ENCODE measurements at regions not wholly inside any gene's neighbourhood (a gene's known extent, or its start where the extent isn't known, plus 50 kb on each side); places are given as distances from the start of the nearest gene placed in this dataset.

- Histone ChIP-seq H3K4me3 (ENCODE audit: low read depth, low read length) (no peak overlapping the region), H3K14ac (ENCODE audit: low read length) (no peak overlapping the region), H3K4me2 (ENCODE audit: low read length) (no peak overlapping the region), H3K36me3 (ENCODE audit: control insufficient read depth in 1 of 2, insufficient read depth in 2 of 2, low read length in 2 of 2) (no peaks in the 10 kb centered on the region), H2BK120ac (ENCODE audit: insufficient read depth, low read length, poor library complexity) (no peak overlapping the region), H2AK5ac (ENCODE audit: low read length) (no peak overlapping the region), H3K9me3 (ENCODE audit: insufficient read depth, low read depth, low read length) (no peaks in the 10 kb centered on the region), H2BK5ac (ENCODE audit: low read depth, low read length, poor library complexity) (no peak overlapping the region), H3K9ac (ENCODE audit: low read length) (no peak overlapping the region), H3K18ac (ENCODE audit: low read length) (no peak overlapping the region), H3K4me1 (ENCODE audit: control insufficient read depth in 1 of 2, insufficient read depth in 2 of 2, low read length in 2 of 2) (no peaks in the 10 kb centered on the region), H4K8ac (ENCODE audit: low read depth, low read length) (no peak overlapping the region), H4K91ac (ENCODE audit: low read depth, low read length) (no peak overlapping the region), H3K4ac (ENCODE audit: low read depth, low read length) (no peak overlapping the region), H3K23ac (ENCODE audit: low read length) (no peak overlapping the region), H2AFZ (ENCODE audit: insufficient read depth, low read length, poor library complexity) (no peak overlapping the region), H2BK12ac (ENCODE audit: low read length) (no peak overlapping the region), H3K27me3 (ENCODE audit: insufficient read depth, low read length) (no peaks in the 10 kb centered on the region), H3K79me2 (ENCODE audit: control insufficient read depth, insufficient read depth, low read length, poor library complexity) (no peaks in the 10 kb centered on the region), H3K27ac (ENCODE audit: low read depth, low read length) (no peak overlapping the region), H3K79me1 (ENCODE audit: low read length) (no peaks in the 10 kb centered on the region), H4K12ac (ENCODE audit: low read depth, low read length) (no peak overlapping the region)
- DNase-seq, result no peak
- WGBS (ENCODE audit: extremely low coverage, insufficient coverage, insufficient read length), result no CpG with 5 or more reads among the region's 2 CpGs
These were observed 84.8 kb upstream of the BMP2K start for GRCh38 chr4:78691334-78691754.

- WGBS (ENCODE audit: extremely low coverage, insufficient coverage, insufficient read length), result no CpG with 5 or more reads among the region's 4 CpGs
- H3K4ac ChIP-seq (ENCODE audit: low read depth, low read length), result no peak overlapping the region
- no peaks in the 10 kb centered on the region for H3K79me2 ChIP-seq (ENCODE audit: control insufficient read depth, insufficient read depth, low read length, poor library complexity)
- no peak overlapping the region for H2AK5ac ChIP-seq (ENCODE audit: low read length)
- no peak overlapping the region for H3K27ac ChIP-seq (ENCODE audit: low read depth, low read length)
- H2AFZ ChIP-seq (ENCODE audit: insufficient read depth, low read length, poor library complexity), result no peak overlapping the region
- H3K23ac ChIP-seq (ENCODE audit: low read length), result no peak overlapping the region
- no peak overlapping the region for H4K91ac ChIP-seq (ENCODE audit: low read depth, low read length)
- no peak overlapping the region for H3K14ac ChIP-seq (ENCODE audit: low read length)
- no peak overlapping the region for H4K8ac ChIP-seq (ENCODE audit: low read depth, low read length)
- H3K4me3 ChIP-seq (ENCODE audit: low read depth, low read length), result no peak overlapping the region
- H3K36me3 ChIP-seq (ENCODE audit: control insufficient read depth in 1 of 2, insufficient read depth in 2 of 2, low read length in 2 of 2), result no peaks in the 10 kb centered on the region
- DNase-seq, result peak; percentile 62 to 79
- no peak overlapping the region for H3K9ac ChIP-seq (ENCODE audit: low read length)
- H3K18ac ChIP-seq (ENCODE audit: low read length), result no peak overlapping the region
- no peak overlapping the region for H2BK12ac ChIP-seq (ENCODE audit: low read length)
- no peaks in the 10 kb centered on the region for H3K79me1 ChIP-seq (ENCODE audit: low read length)
- no peaks in the 10 kb centered on the region for H3K9me3 ChIP-seq (ENCODE audit: insufficient read depth, low read depth, low read length)
- H3K4me2 ChIP-seq (ENCODE audit: low read length), result no peak overlapping the region
- H4K12ac ChIP-seq (ENCODE audit: low read depth, low read length), result no peak overlapping the region
- H2BK5ac ChIP-seq (ENCODE audit: low read depth, low read length, poor library complexity), result no peak overlapping the region
- H2BK120ac ChIP-seq (ENCODE audit: insufficient read depth, low read length, poor library complexity), result no peak overlapping the region
- no peaks in the 10 kb centered on the region for H3K27me3 ChIP-seq (ENCODE audit: insufficient read depth, low read length)
- H3K4me1 ChIP-seq (ENCODE audit: control insufficient read depth in 1 of 2, insufficient read depth in 2 of 2, low read length in 2 of 2), result no peaks in the 10 kb centered on the region
These were observed 84.0 kb upstream of the BMP2K start for GRCh38 chr4:78691971-78692821.

- no peak overlapping the region for H3K18ac ChIP-seq (ENCODE audit: low read length)
- H3K27me3 ChIP-seq (ENCODE audit: insufficient read depth, low read length), result no peaks in the 10 kb centered on the region
- no peak overlapping the region for H2BK5ac ChIP-seq (ENCODE audit: low read depth, low read length, poor library complexity)
- no peaks in the 10 kb centered on the region for H3K36me3 ChIP-seq (ENCODE audit: control insufficient read depth in 1 of 2, insufficient read depth in 2 of 2, low read length in 2 of 2)
- no peak overlapping the region for H3K14ac ChIP-seq (ENCODE audit: low read length)
- WGBS (ENCODE audit: extremely low coverage, insufficient coverage, insufficient read length), result no CpG with 5 or more reads among the region's 4 CpGs
- H3K4ac ChIP-seq (ENCODE audit: low read depth, low read length), result no peak overlapping the region
- H4K8ac ChIP-seq (ENCODE audit: low read depth, low read length), result no peak overlapping the region
- H3K27ac ChIP-seq (ENCODE audit: low read depth, low read length), result no peak overlapping the region
- H2AK5ac ChIP-seq (ENCODE audit: low read length), result no peak overlapping the region
- no peaks in the 10 kb centered on the region for H3K79me1 ChIP-seq (ENCODE audit: low read length)
- no peak overlapping the region for H4K12ac ChIP-seq (ENCODE audit: low read depth, low read length)
- no peak overlapping the region for H3K4me3 ChIP-seq (ENCODE audit: low read depth, low read length)
- no peak overlapping the region for H2BK120ac ChIP-seq (ENCODE audit: insufficient read depth, low read length, poor library complexity)
- H2AFZ ChIP-seq (ENCODE audit: insufficient read depth, low read length, poor library complexity), result no peak overlapping the region
- no peaks in the 10 kb centered on the region for H3K4me1 ChIP-seq (ENCODE audit: control insufficient read depth in 1 of 2, insufficient read depth in 2 of 2, low read length in 2 of 2)
- no peak overlapping the region for H3K9ac ChIP-seq (ENCODE audit: low read length)
- H3K23ac ChIP-seq (ENCODE audit: low read length), result no peak overlapping the region
- H3K4me2 ChIP-seq (ENCODE audit: low read length), result no peak overlapping the region
- DNase-seq, result no peak
- H3K79me2 ChIP-seq (ENCODE audit: control insufficient read depth, insufficient read depth, low read length, poor library complexity), result no peaks in the 10 kb centered on the region
- H3K9me3 ChIP-seq (ENCODE audit: insufficient read depth, low read depth, low read length), result no peaks in the 10 kb centered on the region
- H2BK12ac ChIP-seq (ENCODE audit: low read length), result no peak overlapping the region
- H4K91ac ChIP-seq (ENCODE audit: low read depth, low read length), result no peak overlapping the region
These were observed 83.4 kb upstream of the BMP2K start for GRCh38 chr4:78692822-78693170.

GRCh38 chr4:78693777-78694456 lies 82.2 kb upstream of the BMP2K start:
- Histone ChIP-seq H3K79me1 (ENCODE audit: low read length) (no peaks in the 10 kb centered on the region), H3K18ac (ENCODE audit: low read length) (no peak overlapping the region), H3K4me2 (ENCODE audit: low read length) (no peak overlapping the region), H4K12ac (ENCODE audit: low read depth, low read length) (no peak overlapping the region), H2BK5ac (ENCODE audit: low read depth, low read length, poor library complexity) (no peak overlapping the region), H3K14ac (ENCODE audit: low read length) (no peak overlapping the region), H3K79me2 (ENCODE audit: control insufficient read depth, insufficient read depth, low read length, poor library complexity) (no peaks in the 10 kb centered on the region), H3K36me3 (ENCODE audit: control insufficient read depth in 1 of 2, insufficient read depth in 2 of 2, low read length in 2 of 2) (no peaks in the 10 kb centered on the region), H2BK12ac (ENCODE audit: low read length) (no peak overlapping the region), H3K4me1 (ENCODE audit: control insufficient read depth in 1 of 2, insufficient read depth in 2 of 2, low read length in 2 of 2) (no peaks in the 10 kb centered on the region), H4K91ac (ENCODE audit: low read depth, low read length) (no peak overlapping the region), H3K4me3 (ENCODE audit: low read depth, low read length) (no peak overlapping the region), H3K9me3 (ENCODE audit: insufficient read depth, low read depth, low read length) (no peaks in the 10 kb centered on the region), H4K8ac (ENCODE audit: low read depth, low read length) (no peak overlapping the region), H3K27ac (ENCODE audit: low read depth, low read length) (no peak overlapping the region), H3K23ac (ENCODE audit: low read length) (no peak overlapping the region), H3K9ac (ENCODE audit: low read length) (no peak overlapping the region), H3K4ac (ENCODE audit: low read depth, low read length) (no peak overlapping the region), H3K27me3 (ENCODE audit: insufficient read depth, low read length) (no peaks in the 10 kb centered on the region), H2AFZ (ENCODE audit: insufficient read depth, low read length, poor library complexity) (no peak overlapping the region), H2BK120ac (ENCODE audit: insufficient read depth, low read length, poor library complexity) (no peak overlapping the region), H2AK5ac (ENCODE audit: low read length) (no peak overlapping the region)
- no CpG with 5 or more reads among the region's 2 CpGs for WGBS (ENCODE audit: extremely low coverage, insufficient coverage, insufficient read length)
- no peak for DNase-seq
